ENCODE measurements at regions not wholly inside any gene's neighbourhood (a gene's known extent, or its start where the extent isn't known, plus 50 kb on each side); places are given as distances from the start of the nearest gene placed in this dataset.
"Not testable (repeated sequence)": the region's sequence is repeated elsewhere in the genome, so short reads cannot be mapped to it uniquely, and the experiment has no call there.

GRCh38 chr9:115333277-115334070, 215.5 kb upstream of the TNC start:
- ATAC-seq (ENCODE audit: insufficient number of reproducible peaks, low FRiP score, low read depth) (no peak), DNase-seq (ENCODE audit: low spot score) (no peak)
- Histone ChIP-seq H3K27ac (no peak overlapping the region), H3K4me1 (ENCODE audit: control insufficient read depth in 1 of 2, low read depth in 2 of 2) (peaks cover 0 to 6% of the 10 kb centered on the region in 2 donors), H3K9me3 (no peaks in the 10 kb centered on the region), H3K27me3 (replicated peaks; ENCODE audit: insufficient read depth) (no peaks in the 10 kb centered on the region), H3K36me3 (no peaks in the 10 kb centered on the region), H3K4me3 (no peak overlapping the region)
- TF ChIP-seq, protein P1, sequence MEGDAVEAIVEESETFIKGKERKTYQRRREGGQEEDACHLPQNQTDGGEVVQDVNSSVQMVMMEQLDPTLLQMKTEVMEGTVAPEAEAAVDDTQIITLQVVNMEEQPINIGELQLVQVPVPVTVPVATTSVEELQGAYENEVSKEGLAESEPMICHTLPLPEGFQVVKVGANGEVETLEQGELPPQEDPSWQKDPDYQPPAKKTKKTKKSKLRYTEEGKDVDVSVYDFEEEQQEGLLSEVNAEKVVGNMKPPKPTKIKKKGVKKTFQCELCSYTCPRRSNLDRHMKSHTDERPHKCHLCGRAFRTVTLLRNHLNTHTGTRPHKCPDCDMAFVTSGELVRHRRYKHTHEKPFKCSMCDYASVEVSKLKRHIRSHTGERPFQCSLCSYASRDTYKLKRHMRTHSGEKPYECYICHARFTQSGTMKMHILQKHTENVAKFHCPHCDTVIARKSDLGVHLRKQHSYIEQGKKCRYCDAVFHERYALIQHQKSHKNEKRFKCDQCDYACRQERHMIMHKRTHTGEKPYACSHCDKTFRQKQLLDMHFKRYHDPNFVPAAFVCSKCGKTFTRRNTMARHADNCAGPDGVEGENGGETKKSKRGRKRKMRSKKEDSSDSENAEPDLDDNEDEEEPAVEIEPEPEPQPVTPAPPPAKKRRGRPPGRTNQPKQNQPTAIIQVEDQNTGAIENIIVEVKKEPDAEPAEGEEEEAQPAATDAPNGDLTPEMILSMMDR (IDR thresholded peaks at IDR 0.05), result no peak

DNA sequence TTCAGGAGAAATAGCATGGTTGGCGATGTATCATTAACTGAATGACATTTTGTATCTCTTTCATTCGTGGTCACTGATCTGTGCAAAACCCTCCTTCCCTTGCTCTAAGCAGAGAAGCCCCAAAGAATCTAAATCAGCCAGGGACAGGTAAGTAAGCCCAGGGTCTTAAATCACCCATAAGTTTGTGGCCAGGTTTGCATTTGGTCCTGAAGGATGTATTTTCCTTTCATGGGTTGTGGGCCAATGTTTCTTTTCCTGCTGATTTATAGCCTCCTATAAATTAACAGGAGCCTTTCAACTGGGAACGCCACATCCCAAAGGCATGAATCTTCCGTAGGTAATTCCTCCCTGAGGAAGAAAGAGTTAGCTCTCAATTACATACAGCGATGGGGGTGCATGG, 217.5 kb upstream of the TNC start:
- DNase-seq (ENCODE audit: low spot score), result no peak
- Histone ChIP-seq H3K4me3 (no peak overlapping the region), H3K4me1 (ENCODE audit: control insufficient read depth in 1 of 2, low read depth in 2 of 2) (peaks cover 0 to 4% of the 10 kb centered on the region in 2 donors), H3K27ac (no peak overlapping the region), H3K27me3 (replicated peaks; ENCODE audit: insufficient read depth) (no peaks in the 10 kb centered on the region), H3K9me3 (no peaks in the 10 kb centered on the region), H3K36me3 (no peaks in the 10 kb centered on the region)
- TF ChIP-seq, protein P1 (IDR thresholded peaks at IDR 0.05), result no peak
- ATAC-seq (ENCODE audit: insufficient number of reproducible peaks, low FRiP score, low read depth), result no peak

DNA sequence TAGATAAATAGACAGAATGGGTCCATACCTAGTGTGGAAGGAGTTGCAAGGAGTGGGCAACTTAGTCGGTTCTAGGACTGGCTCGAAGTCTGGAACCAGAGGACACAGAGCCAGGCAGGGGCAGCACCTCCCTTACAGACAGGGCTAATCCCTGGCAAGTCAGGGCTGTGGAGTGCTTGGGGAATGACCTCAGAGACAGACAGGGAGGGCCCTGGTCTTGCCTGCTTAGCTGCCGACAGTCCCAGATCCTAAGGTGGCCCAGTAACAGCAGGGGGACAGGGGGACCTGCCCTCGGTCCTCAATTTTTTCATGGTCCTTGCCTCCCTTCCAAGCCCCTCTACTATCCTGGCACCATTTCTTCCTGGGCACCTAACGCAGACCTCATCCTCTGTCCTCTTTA, 222.4 kb upstream of the TNC start:
- Histone ChIP-seq H3K4me3 (no peak overlapping the region), H3K4me1 (ENCODE audit: control insufficient read depth in 1 of 2, low read depth in 2 of 2) (peaks cover 3 to 22% of the 10 kb centered on the region in 2 donors), H3K27me3 (replicated peaks; ENCODE audit: insufficient read depth) (no peaks in the 10 kb centered on the region), H3K36me3 (no peaks in the 10 kb centered on the region), H3K27ac (peak overlapping the region in 1 of 2 donors; percentile 21), H3K9me3 (no peaks in the 10 kb centered on the region)
- TF ChIP-seq, protein P1 (IDR thresholded peaks at IDR 0.05), result no peak
- ATAC-seq (ENCODE audit: insufficient number of reproducible peaks, low FRiP score, low read depth) (no peak), DNase-seq (ENCODE audit: low spot score) (no peak)

- Histone ChIP-seq H3K27ac (peak overlapping the region; percentile 7 to 50), H3K27me3 (replicated peaks; ENCODE audit: insufficient read depth) (no peaks in the 10 kb centered on the region), H3K36me3 (no peaks in the 10 kb centered on the region), H3K9me3 (no peaks in the 10 kb centered on the region), H3K4me1 (ENCODE audit: control insufficient read depth in 1 of 2, low read depth in 2 of 2) (peaks cover 3 to 22% of the 10 kb centered on the region in 2 donors), H3K4me3 (no peak overlapping the region)
- TF ChIP-seq, protein P1 (IDR thresholded peaks at IDR 0.05), result no peak
- ATAC-seq (ENCODE audit: insufficient number of reproducible peaks, low FRiP score, low read depth) (peak; percentile 90), DNase-seq (ENCODE audit: low spot score) (no peak)
Measured at GRCh38 chr9:115341426-115341825, 223.5 kb upstream of the TNC start.

GRCh38 chr9:115347776-115348175, 229.8 kb upstream of the TNC start:
- H3K27ac ChIP-seq; H3K36me3 ChIP-seq; H3K27me3 ChIP-seq (replicated peaks; ENCODE audit: insufficient read depth); ATAC-seq (ENCODE audit: insufficient number of reproducible peaks, low FRiP score, low read depth); H3K4me3 ChIP-seq; H3K4me1 ChIP-seq (ENCODE audit: control insufficient read depth in 1 of 2, low read depth in 2 of 2); DNase-seq (ENCODE audit: low spot score); H3K9me3 ChIP-seq: not testable (repeated sequence)

DNA sequence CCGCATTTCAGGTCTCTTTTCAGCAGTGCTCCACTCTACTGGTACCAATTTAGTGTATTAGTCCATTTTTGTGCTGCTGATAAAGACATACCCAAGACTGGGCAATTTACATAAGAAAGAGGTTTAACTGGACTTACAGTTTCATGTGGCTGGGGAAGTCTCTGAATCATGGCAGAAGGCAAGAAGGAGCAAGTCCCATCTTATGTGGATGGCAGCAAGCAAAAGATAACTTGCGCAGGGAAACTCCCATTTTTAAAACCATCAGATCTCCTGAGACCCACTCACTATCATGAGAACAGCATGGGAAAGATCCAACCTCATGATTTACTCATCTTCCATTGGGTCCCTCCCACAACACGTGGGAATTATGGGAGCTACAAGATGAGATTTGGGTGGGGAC, 231.0 kb upstream of the TNC start:
- not testable (repeated sequence) for ATAC-seq (ENCODE audit: insufficient number of reproducible peaks, low FRiP score, low read depth); H3K27me3 ChIP-seq (replicated peaks; ENCODE audit: insufficient read depth)

More for the DNA sequence above, 231.0 kb upstream of the TNC start:
- H3K9me3 ChIP-seq; H3K36me3 ChIP-seq; DNase-seq (ENCODE audit: low spot score); H3K4me3 ChIP-seq; H3K27ac ChIP-seq; H3K4me1 ChIP-seq (ENCODE audit: control insufficient read depth in 1 of 2, low read depth in 2 of 2): not testable (repeated sequence)

Data from thoracic aorta (tissue), 2 donors.